ENCODE measurements at regions not wholly inside any gene's neighbourhood (a gene's known extent, or its start where the extent isn't known, plus 50 kb on each side); places are given as distances from the start of the nearest gene placed in this dataset.

DNA sequence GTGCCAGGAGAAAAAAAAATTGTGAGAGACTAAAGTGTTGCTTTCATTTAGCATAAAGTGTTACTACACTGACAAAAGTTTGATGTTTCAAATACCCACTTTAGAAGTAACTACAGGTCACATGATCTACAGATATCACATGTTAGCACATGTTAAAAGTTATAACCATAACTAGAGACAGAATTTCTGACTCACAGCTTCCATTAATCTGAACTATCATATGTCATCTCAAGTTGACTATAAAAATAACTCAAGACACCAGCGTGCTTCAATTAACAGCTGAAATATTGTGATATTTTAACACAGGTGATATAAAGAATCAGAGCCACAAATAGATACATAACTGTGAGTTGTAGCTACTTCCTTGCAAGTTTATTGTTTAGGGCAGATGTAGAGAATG lies 591.5 kb upstream of the PITX2 start:
- TF ChIP-seq EZH2phosphoT487 (IDR thresholded peaks at IDR 0.05; ENCODE audit: borderline replicate concordance, low read depth, low read length), result no peak
- TF ChIP-seq, protein P1, sequence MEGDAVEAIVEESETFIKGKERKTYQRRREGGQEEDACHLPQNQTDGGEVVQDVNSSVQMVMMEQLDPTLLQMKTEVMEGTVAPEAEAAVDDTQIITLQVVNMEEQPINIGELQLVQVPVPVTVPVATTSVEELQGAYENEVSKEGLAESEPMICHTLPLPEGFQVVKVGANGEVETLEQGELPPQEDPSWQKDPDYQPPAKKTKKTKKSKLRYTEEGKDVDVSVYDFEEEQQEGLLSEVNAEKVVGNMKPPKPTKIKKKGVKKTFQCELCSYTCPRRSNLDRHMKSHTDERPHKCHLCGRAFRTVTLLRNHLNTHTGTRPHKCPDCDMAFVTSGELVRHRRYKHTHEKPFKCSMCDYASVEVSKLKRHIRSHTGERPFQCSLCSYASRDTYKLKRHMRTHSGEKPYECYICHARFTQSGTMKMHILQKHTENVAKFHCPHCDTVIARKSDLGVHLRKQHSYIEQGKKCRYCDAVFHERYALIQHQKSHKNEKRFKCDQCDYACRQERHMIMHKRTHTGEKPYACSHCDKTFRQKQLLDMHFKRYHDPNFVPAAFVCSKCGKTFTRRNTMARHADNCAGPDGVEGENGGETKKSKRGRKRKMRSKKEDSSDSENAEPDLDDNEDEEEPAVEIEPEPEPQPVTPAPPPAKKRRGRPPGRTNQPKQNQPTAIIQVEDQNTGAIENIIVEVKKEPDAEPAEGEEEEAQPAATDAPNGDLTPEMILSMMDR (conservative IDR thresholded peaks at IDR 0.05; ENCODE audit: low read length), result no peak
- Histone ChIP-seq H3K9me2 (ENCODE audit: insufficient read depth, low read length) (no peaks in the 10 kb centered on the region), H3K9me3 (ENCODE audit: low read length) (no peaks in the 10 kb centered on the region), H2AFZ (ENCODE audit: low read length) (no peak overlapping the region), H3K4me1 (ENCODE audit: insufficient read depth, low read length, poor library complexity, severe bottlenecking) (no peaks in the 10 kb centered on the region), H3K4me3 (ENCODE audit: low read depth, low read length, poor library complexity, severe bottlenecking) (no peak overlapping the region), H3K36me3 (ENCODE audit: insufficient read depth, low read length) (no peaks in the 10 kb centered on the region), H4K20me1 (ENCODE audit: insufficient read depth, low read length) (no peaks in the 10 kb centered on the region), H3K27ac (ENCODE audit: low read depth, low read length, poor library complexity, severe bottlenecking) (no peak overlapping the region), H3K79me2 (ENCODE audit: insufficient read depth, low read depth, low read length) (no peaks in the 10 kb centered on the region), H3K4me2 (ENCODE audit: low read length) (no peak overlapping the region)
- ChIA-PET POLR2A (no interaction called here), CTCF (ENCODE audit: unreplicated experiment) (no interaction called here)
- BruUV-seq (replicated peaks), result no TSS peak
- intact Hi-C loops (cut with micrococcal nuclease; ENCODE audit: unreplicated experiment), result no loop called here
- no peak for DNase-seq (ENCODE audit: low spot score)

DNA sequence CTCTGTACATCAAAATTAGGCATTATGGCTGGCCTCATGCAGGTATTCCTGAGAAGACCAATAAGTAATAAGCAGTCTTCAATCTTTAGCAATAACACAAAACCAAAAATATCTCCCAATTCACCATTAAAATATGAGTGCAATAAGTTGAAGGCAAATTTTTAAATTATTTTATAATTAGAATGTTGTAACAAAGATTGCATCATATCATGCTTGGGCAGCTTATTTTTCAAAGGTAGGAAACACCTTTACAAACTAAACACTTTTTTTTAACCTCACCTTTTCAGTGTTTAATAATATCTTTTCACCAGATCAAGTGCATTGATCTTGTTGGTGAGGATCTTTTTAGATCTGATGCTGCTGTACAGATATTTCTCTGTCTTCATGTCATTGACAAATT lies 592.9 kb upstream of the PITX2 start:
- intact Hi-C loops (cut with micrococcal nuclease; ENCODE audit: unreplicated experiment), result no loop called here
- POLR2A ChIA-PET, result interaction anchor here (0.6 kb wide), 1 partner anchor 848 kb away, joined by 3 read pairs; no protein-coding TSS in a partner anchor
- Histone ChIP-seq H3K4me3 (ENCODE audit: low read depth, low read length, poor library complexity, severe bottlenecking) (no peak overlapping the region), H3K27ac (ENCODE audit: low read depth, low read length, poor library complexity, severe bottlenecking) (no peak overlapping the region), H2AFZ (ENCODE audit: low read length) (no peak overlapping the region), H4K20me1 (ENCODE audit: insufficient read depth, low read length) (no peaks in the 10 kb centered on the region), H3K4me2 (ENCODE audit: low read length) (no peak overlapping the region), H3K9me2 (ENCODE audit: insufficient read depth, low read length) (no peaks in the 10 kb centered on the region), H3K36me3 (ENCODE audit: insufficient read depth, low read length) (no peaks in the 10 kb centered on the region), H3K79me2 (ENCODE audit: insufficient read depth, low read depth, low read length) (no peaks in the 10 kb centered on the region), H3K9me3 (ENCODE audit: low read length) (no peaks in the 10 kb centered on the region), H3K4me1 (ENCODE audit: insufficient read depth, low read length, poor library complexity, severe bottlenecking) (no peaks in the 10 kb centered on the region)
- no peak for TF ChIP-seq EZH2phosphoT487 (IDR thresholded peaks at IDR 0.05; ENCODE audit: borderline replicate concordance, low read depth, low read length)
- TF ChIP-seq, protein P1 (conservative IDR thresholded peaks at IDR 0.05; ENCODE audit: low read length), result no peak
- BruUV-seq (replicated peaks), result no TSS peak
- DNase-seq (ENCODE audit: low spot score), result no peak
- CTCF ChIA-PET (ENCODE audit: unreplicated experiment), result no interaction called here

DNA sequence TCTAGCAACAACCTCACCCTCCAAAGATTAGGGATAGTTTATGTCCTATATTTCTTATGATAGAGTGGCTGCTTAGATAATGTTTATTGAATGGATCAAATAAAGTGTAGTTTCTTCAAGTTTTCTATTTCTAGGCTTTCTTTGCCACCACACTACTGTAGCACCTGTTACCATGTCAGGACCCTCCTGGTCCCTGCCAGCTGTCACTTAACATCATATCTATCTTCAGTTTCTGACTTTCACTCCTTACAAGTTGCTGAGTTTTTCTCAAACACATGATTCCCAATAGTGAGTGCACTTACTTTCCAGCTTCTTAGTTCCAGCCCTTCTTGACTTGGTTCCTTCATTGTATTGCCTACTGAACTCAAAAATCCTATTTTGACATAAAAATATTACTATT lies 593.9 kb upstream of the PITX2 start:
- Histone ChIP-seq H4K20me1 (ENCODE audit: insufficient read depth, low read length) (no peaks in the 10 kb centered on the region), H3K9me3 (ENCODE audit: low read length) (no peaks in the 10 kb centered on the region), H3K27ac (ENCODE audit: low read depth, low read length, poor library complexity, severe bottlenecking) (no peak overlapping the region), H3K9me2 (ENCODE audit: insufficient read depth, low read length) (no peaks in the 10 kb centered on the region), H3K36me3 (ENCODE audit: insufficient read depth, low read length) (no peaks in the 10 kb centered on the region), H3K4me3 (ENCODE audit: low read depth, low read length, poor library complexity, severe bottlenecking) (no peak overlapping the region), H3K79me2 (ENCODE audit: insufficient read depth, low read depth, low read length) (no peaks in the 10 kb centered on the region), H2AFZ (ENCODE audit: low read length) (no peak overlapping the region), H3K4me1 (ENCODE audit: insufficient read depth, low read length, poor library complexity, severe bottlenecking) (no peaks in the 10 kb centered on the region), H3K4me2 (ENCODE audit: low read length) (no peak overlapping the region)
- CTCF ChIA-PET (ENCODE audit: unreplicated experiment), result no interaction called here
- BruUV-seq (replicated peaks), result no TSS peak
- TF ChIP-seq, protein P1 (conservative IDR thresholded peaks at IDR 0.05; ENCODE audit: low read length), result no peak
- intact Hi-C loops (cut with micrococcal nuclease; ENCODE audit: unreplicated experiment), result no loop called here
- POLR2A ChIA-PET, result interaction anchor here (0.7 kb wide), 1 partner anchor 318 kb away, joined by 3 read pairs; no protein-coding TSS in a partner anchor
- no peak for DNase-seq (ENCODE audit: low spot score)

Data from OCI-LY7 (cell line).